ENCODE measurements at regions not wholly inside any gene's neighbourhood (a gene's known extent, or its start where the extent isn't known, plus 50 kb on each side); places are given as distances from the start of the nearest gene placed in this dataset.

- TF ChIP-seq CTCF (IDR thresholded peaks at IDR 0.05; ENCODE audit: low read length) (no peak), EZH2 (IDR thresholded peaks at IDR 0.05; ENCODE audit: borderline replicate concordance, low read length) (no peak)
Measured at GRCh38 chr12:76223869-76224268, 124.3 kb downstream of the BBS10 start.
